ENCODE measurements at regions not wholly inside any gene's neighbourhood (a gene's known extent, or its start where the extent isn't known, plus 50 kb on each side); places are given as distances from the start of the nearest gene placed in this dataset.
"Not testable (repeated sequence)": the region's sequence is repeated elsewhere in the genome, so short reads cannot be mapped to it uniquely, and the experiment has no call there.

GRCh38 chr10:31133251-31133791 lies 101.7 kb upstream of the ZNF438 start:
- Mint-ChIP-seq H3K9me3 (no peaks in the 10 kb centered on the region), H3K27me3 (ENCODE audit: insufficient read depth) (no peaks in the 10 kb centered on the region), H3K4me1 (ENCODE audit: low read depth) (peaks cover 67% of the 10 kb centered on the region), H3K4me3 (peak overlapping the region; percentile 26; the same call in 1 of the 2 replicates), H3K27ac (peak overlapping the region; percentile 64; the same call in 1 of the 2 replicates), H3K36me3 (ENCODE audit: low read depth) (no peaks in the 10 kb centered on the region)
- no peak for DNase-seq
- no peak for TF ChIP-seq CTCF (IDR thresholded peaks at IDR 0.05)

GRCh38 chr10:31133792-31134310 lies 102.2 kb upstream of the ZNF438 start:
- no peaks in the 10 kb centered on the region for H3K36me3 Mint-ChIP-seq (ENCODE audit: low read depth)
- H3K27me3 Mint-ChIP-seq (ENCODE audit: insufficient read depth) = no peaks in the 10 kb centered on the region
- no peak for TF ChIP-seq CTCF (IDR thresholded peaks at IDR 0.05)
- no peak for DNase-seq
- peak overlapping the region; percentile 81; the same call in 1 of the 2 replicates for H3K4me3 Mint-ChIP-seq
- peak overlapping the region; percentile 92 for H3K27ac Mint-ChIP-seq
- no peaks in the 10 kb centered on the region for H3K9me3 Mint-ChIP-seq
- H3K4me1 Mint-ChIP-seq (ENCODE audit: low read depth) = peaks cover 62% of the 10 kb centered on the region

- peak; percentile 48 for DNase-seq
- Mint-ChIP-seq H3K9me3 (no peaks in the 10 kb centered on the region), H3K4me1 (ENCODE audit: low read depth) (peaks cover 56% of the 10 kb centered on the region), H3K36me3 (ENCODE audit: low read depth) (no peaks in the 10 kb centered on the region), H3K4me3 (peak overlapping the region; percentile 81), H3K27ac (peak overlapping the region; percentile 92), H3K27me3 (ENCODE audit: insufficient read depth) (no peaks in the 10 kb centered on the region)
- TF ChIP-seq CTCF (IDR thresholded peaks at IDR 0.05) = no peak
Measured at GRCh38 chr10:31134311-31134952, 102.8 kb upstream of the ZNF438 start.

GRCh38 chr10:31135171-31135570 lies 103.5 kb upstream of the ZNF438 start:
- no peaks in the 10 kb centered on the region for H3K9me3 Mint-ChIP-seq
- no peaks in the 10 kb centered on the region for H3K36me3 Mint-ChIP-seq (ENCODE audit: low read depth)
- peaks cover 48% of the 10 kb centered on the region for H3K4me1 Mint-ChIP-seq (ENCODE audit: low read depth)
- no peak for TF ChIP-seq CTCF (IDR thresholded peaks at IDR 0.05)
- H3K27me3 Mint-ChIP-seq (ENCODE audit: insufficient read depth) = no peaks in the 10 kb centered on the region
- H3K27ac Mint-ChIP-seq = peak overlapping the region; percentile 92; the same call in 1 of the 2 replicates
- H3K4me3 Mint-ChIP-seq = peak overlapping the region; percentile 81; the same call in 1 of the 2 replicates
- DNase-seq = no peak

GRCh38 chr10:31135791-31136190 lies 104.1 kb upstream of the ZNF438 start:
- not testable (repeated sequence) for H3K27me3 Mint-ChIP-seq (ENCODE audit: insufficient read depth); H3K27ac Mint-ChIP-seq; H3K4me3 Mint-ChIP-seq; H3K9me3 Mint-ChIP-seq; DNase-seq; H3K36me3 Mint-ChIP-seq (ENCODE audit: low read depth)
- H3K4me1 Mint-ChIP-seq (ENCODE audit: low read depth) = peaks cover 50% of the 10 kb centered on the region

- TF ChIP-seq CTCF (IDR thresholded peaks at IDR 0.05) = no peak
- DNase-seq = no peak
- H3K36me3 Mint-ChIP-seq (ENCODE audit: low read depth) = no peaks in the 10 kb centered on the region
- no peak overlapping the region for H3K4me3 Mint-ChIP-seq
- peaks cover 55% of the 10 kb centered on the region for H3K4me1 Mint-ChIP-seq (ENCODE audit: low read depth)
- H3K9me3 Mint-ChIP-seq = no peaks in the 10 kb centered on the region
- no peaks in the 10 kb centered on the region; the same call in 1 of the 2 replicates for H3K27me3 Mint-ChIP-seq (ENCODE audit: insufficient read depth)
- H3K27ac Mint-ChIP-seq = no peak overlapping the region
Measured at GRCh38 chr10:31136386-31136785, 104.7 kb upstream of the ZNF438 start.
